NT2/D1 (cell line): ENCODE measurements at regions not wholly inside any gene's neighbourhood (a gene's known extent, or its start where the extent isn't known, plus 50 kb on each side); places are given as distances from the start of the nearest gene placed in this dataset.
"Not testable (repeated sequence)": the region's sequence is repeated elsewhere in the genome, so short reads cannot be mapped to it uniquely, and the experiment has no call there.

Experiments
- DNase-seq: peaks from one replicate; pipeline ENCODE4 v3.0.0-alpha.2; 2011; ENCODE audit warnings: low read depth, low spot score
- H3K27me3 ChIP-seq: 2 replicates; pipeline ENCODE4 v1.6.0; 2011; ENCODE audit warnings: mild to moderate bottlenecking; ENCODE audit not compliant: insufficient read length, insufficient read depth
- H3K36me3 ChIP-seq: 2 replicates; pipeline ENCODE4 v1.6.1; 2011; ENCODE audit warnings: mild to moderate bottlenecking, low read length, mixed read lengths; ENCODE audit not compliant: insufficient read depth, insufficient read length
- H3K4me1 ChIP-seq: 2 replicates; pipeline ENCODE4 v1.5.1; 2011; ENCODE audit not compliant: insufficient read depth, insufficient read length
- H3K4me3 ChIP-seq: 2 replicates; pipeline ENCODE4 v1.5.1; 2011; ENCODE audit warnings: low read depth; ENCODE audit not compliant: insufficient read length
- H3K9ac ChIP-seq: 2 replicates; pipeline ENCODE4 v1.6.0; 2011; ENCODE audit warnings: low read depth; ENCODE audit not compliant: insufficient read length
- H3K9me3 ChIP-seq: 2 replicates; pipeline ENCODE4 v1.5.1; 2011; ENCODE audit warnings: mild to moderate bottlenecking, low read length; ENCODE audit not compliant: insufficient read depth

DNA sequence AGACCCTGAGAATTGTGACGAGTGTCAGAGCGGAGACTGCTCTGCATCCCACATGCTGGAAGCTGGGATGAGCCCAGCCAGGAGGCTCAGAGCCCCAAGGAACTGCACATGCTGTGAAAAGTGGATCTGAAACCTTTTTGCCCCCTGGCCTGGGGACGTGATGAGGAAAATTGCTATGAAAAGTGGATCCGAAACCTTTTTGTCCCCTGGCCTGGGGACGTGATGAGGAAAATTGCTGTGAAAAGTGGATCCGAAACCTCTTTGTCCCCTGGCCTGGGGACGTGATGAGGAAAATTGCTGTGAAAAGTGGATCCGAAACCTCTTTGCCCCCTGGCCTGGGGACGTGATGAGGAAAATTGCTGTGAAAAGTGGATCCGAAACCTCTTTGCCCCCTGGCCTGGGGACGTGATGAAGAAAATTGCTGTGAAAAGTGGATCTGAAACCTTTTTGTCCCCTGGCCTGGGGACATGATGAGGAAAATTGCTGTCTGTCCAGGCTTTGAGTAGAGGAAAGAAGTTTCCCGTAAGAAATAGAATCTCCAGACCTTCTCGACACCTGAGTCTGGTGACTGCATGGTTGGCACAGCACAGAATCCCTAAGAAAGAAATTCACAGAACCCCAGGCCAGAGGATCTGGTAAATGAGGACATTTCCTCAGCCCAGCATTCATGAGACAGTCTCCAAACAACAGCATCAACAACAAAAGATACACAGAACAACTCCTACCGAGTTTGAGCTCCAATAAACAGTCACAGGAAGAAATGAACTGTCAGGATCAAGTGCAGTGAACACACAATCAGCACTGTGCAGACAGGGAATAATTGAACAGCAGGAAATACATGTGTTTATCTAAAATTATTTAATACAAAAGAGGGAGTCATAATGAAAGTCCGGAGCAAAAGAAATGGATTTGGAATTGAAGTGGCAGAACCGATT lies 188.8 kb downstream of the LAT start:
- H3K36me3 ChIP-seq, H3K27me3 ChIP-seq, DNase-seq: not testable (repeated sequence)

DNA sequence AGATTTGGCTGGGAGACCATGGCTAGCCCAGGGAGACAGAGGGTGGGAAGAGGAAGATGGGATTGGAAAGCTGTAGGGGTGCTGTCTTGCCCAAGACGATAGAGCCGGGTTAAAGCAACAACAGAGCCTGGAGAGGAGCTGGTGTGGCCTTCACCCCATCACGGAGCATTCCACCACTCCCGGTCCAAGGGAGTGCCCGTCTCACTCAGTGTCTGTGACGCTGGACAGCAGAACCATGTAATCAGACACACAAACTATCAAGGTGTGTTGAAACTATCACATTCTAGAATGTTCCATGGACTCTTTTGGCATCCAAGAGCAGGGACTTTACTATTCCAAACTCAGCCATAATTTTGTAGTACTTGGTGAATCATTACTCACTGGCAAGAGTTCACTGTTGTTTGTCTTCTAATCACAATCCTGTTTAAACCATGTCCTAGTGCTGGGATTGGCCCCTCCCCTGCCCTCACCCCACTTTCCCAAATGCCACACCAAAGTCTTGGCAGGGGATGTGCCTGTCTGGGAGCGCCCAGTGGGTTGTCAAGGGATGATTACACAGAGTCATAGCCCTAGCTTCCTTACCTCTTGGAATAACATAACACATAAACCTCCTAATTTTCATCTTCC lies 187.4 kb downstream of the LAT start:
- not testable (repeated sequence) for DNase-seq, H3K27me3 ChIP-seq, H3K4me3 ChIP-seq

More for the DNA sequence above, 188.8 kb downstream of the LAT start:
- not testable (repeated sequence) for H3K4me3 ChIP-seq, H3K4me1 ChIP-seq, H3K9ac ChIP-seq
- peaks cover 18% of the 10 kb centered on the region for H3K9me3 ChIP-seq

DNA sequence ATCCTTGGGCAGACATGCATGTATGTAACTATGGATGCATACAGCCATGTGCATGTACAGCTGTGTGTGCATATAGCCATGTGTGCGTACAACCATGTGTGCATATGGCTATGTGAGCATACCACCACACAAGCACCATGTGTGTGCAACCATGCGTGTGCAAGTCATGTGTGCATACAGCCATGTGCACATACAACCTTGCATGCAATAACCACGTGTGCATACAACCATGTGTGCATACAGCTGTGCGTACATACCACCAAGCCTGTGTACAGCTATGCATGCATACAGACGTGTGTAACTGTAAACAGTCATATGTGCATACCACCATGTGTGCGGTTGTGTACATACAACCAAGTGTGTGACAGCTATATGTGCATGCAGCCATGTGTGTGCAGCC lies 186.4 kb downstream of the LAT start:
- H3K36me3 ChIP-seq, H3K27me3 ChIP-seq, H3K4me1 ChIP-seq, H3K4me3 ChIP-seq, DNase-seq, H3K9ac ChIP-seq: not testable (repeated sequence)
- H3K9me3 ChIP-seq: peaks cover 18% of the 10 kb centered on the region

More for the DNA sequence above, 187.4 kb downstream of the LAT start:
- H3K36me3 ChIP-seq, H3K9ac ChIP-seq, H3K4me1 ChIP-seq: not testable (repeated sequence)
- H3K9me3 ChIP-seq: peaks cover 18% of the 10 kb centered on the region

DNA sequence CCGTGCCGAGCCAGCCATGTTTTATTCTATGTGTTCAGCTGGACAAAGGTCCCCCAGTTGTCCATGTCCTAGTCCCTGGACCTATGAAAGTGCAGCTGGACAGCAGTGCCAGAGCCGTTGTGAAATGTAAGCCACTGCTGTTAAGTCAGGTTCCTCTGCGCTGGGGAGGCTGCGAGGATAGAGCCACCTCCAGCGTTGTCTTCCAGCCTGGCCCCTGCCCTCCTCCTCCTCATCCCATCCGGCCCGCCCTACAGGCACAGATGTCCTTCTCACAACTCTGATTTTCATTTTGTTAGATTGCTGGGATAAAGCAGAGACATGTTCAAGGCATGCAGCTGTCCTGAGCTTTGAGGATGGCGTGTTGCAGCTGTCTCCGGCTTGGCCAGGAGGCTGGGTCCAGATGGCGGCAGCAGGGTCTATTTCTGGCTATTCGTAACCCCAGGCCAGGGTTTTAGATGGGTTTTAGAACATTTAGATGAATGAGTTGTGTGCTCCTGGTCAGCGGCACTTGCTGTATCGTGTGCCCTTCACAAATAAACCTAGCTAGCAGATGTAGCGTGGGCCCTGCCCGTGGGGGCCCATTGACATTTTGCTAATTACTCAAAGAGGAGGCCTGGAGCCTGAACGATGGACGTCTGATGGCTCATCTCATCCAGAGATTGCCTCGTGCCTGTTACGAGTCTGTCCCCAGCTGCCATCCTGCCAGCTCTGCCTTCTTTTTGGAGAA lies 185.7 kb downstream of the LAT start:
- not testable (repeated sequence) for H3K4me1 ChIP-seq, H3K27me3 ChIP-seq, H3K4me3 ChIP-seq, H3K9ac ChIP-seq, H3K36me3 ChIP-seq, DNase-seq
- H3K9me3 ChIP-seq: peaks cover 18% of the 10 kb centered on the region

DNA sequence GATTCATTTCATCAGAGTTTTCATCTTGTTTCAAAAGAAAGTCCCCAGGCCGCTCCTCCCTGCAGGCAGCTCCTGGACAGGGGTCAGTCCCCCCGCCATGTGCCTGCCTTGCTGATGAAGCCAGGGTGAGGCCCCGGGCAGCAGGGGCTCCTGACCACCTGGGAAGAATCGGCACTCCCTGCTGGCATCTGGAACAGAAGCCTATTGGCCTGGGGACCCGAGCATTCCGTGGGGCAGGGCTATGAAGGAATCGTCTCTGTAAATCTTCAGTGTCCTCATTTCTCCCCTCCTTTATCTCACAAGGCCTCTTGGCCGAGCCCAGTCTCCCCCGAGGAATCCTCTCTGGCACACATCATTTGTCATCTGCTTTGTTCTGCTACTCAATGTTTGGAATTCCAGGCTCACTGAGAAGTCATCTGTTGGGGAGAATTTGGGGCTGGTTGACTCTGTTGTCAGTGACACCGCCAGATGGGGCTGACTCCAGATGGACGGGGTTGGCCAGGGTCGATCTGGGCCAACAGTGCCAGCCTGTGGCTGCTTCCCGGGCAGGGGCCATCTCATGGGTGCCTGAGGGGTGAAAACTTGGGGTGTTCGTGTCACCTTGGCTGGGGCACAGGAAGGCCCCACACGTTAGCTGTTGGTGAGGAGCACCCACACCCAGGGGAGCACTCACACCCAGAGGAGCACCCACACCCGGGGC lies 184.6 kb downstream of the LAT start:
- not testable (repeated sequence) for H3K9ac ChIP-seq, H3K4me3 ChIP-seq, H3K36me3 ChIP-seq, H3K27me3 ChIP-seq, DNase-seq, H3K4me1 ChIP-seq
- peaks cover 18% of the 10 kb centered on the region for H3K9me3 ChIP-seq

DNA sequence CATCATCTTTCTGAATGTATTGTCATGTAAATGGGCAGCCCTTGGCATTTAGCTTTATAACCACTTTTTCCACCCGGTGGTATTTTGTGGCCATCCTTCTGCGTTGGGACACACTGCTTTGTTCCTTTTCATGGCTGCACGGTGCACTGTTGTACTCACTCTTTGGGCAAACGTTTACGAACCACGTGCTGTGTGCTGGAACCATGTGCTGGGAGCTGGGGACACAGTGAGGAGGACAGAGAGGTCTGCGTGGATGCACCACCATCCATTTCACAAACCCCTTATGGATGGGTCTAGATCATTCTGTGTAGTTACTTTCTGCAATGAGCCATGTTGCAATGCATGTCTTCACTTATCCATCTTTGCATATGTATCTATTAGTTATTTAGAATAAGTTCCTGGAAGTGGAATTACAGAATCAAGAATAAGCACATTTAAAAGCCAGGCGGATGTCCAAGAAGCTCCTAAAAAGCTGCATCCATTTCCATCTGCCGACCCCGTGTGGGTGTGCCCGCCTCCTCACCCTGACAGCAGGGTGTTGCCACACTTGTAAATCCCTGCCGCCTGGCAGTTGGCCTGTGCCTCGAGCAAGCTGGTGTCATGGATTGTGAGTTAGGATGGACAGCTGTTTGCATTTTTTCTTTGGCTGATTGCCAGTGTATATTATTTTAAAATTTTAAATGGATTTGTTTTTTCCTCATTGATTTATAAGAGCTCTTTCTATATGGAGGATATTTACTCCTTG lies 183.8 kb downstream of the LAT start:
- H3K4me1 ChIP-seq, H3K9ac ChIP-seq, H3K27me3 ChIP-seq, H3K4me3 ChIP-seq, H3K36me3 ChIP-seq, DNase-seq: not testable (repeated sequence)
- H3K9me3 ChIP-seq: peaks cover 18% of the 10 kb centered on the region

DNA sequence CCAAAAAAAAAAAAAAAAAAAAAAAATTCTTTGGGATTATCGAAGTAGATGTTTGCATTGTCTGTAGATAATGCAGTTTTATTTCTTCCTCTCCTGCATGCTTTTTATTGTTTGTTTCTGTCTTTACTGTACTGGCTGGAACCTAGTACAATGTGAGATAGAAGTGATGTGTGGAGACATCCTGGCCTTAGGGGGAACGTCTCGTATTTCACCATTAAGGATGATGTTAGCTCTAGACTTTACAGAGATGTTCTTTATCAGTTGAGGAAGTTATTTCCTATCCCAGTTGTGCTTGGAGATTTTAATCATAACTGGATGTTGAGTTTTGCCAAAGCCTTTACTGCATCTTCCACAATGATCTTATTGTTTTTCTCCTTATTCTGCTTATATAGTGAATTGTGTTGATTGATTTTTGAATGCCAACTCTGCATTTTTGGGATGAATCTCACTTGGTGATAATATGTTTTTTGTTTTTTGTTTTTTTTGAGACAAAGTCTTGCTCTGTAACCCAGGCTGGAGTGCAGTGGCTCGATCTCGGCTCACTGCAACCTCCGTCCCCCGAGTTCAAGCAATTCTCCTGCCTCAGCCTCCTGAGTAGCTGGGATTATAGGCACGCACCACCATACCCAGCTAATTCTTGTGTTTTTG lies 179.7 kb downstream of the LAT start:
- DNase-seq, H3K4me1 ChIP-seq, H3K9me3 ChIP-seq: not testable (repeated sequence)

DNA sequence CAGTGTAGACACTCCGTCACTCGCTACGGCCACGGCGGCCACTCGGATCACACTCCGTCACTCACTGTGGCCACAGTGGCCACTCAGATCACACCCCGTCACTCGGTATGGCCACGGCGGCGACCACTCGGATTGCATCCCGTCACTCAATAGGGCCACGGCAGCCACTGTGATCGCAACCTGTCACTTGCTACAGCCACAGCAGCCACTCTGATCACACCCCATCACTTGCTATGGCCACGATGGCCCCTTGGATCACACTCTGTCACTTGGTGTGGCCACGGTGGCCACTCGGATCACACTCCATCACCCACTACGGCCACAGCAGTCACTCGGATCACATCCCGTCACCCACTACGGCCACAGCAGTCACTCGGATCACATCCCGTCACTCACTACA lies 175.3 kb downstream of the LAT start:
- not testable (repeated sequence) for H3K9me3 ChIP-seq, H3K9ac ChIP-seq, H3K27me3 ChIP-seq, H3K4me3 ChIP-seq, H3K36me3 ChIP-seq, DNase-seq
- H3K4me1 ChIP-seq: peaks cover 17% of the 10 kb centered on the region

More for the DNA sequence above, 179.7 kb downstream of the LAT start:
- not testable (repeated sequence) for H3K9ac ChIP-seq, H3K27me3 ChIP-seq, H3K4me3 ChIP-seq, H3K36me3 ChIP-seq

DNA sequence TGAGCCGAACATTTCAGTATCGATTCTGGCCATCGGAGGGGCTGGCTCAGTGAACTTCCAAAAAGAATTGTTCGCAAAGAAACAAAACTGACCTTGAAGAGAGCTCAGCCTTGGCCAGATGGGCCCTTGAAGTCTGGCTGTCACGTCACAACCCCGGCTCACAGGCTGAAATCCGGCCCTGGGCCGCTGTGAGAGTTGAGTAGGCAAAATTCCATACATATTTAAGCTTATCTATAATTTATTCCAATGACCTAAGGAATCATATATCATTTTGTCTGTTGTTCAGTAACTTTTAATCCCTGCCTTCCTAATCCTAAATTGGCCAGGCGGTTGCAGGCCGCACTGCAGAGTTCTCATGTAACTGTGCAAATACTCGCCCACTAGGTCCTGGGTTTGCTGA lies 174.8 kb downstream of the LAT start:
- H3K4me1 ChIP-seq: peaks cover 17% of the 10 kb centered on the region
- not testable (repeated sequence) for H3K36me3 ChIP-seq, H3K27me3 ChIP-seq, H3K9me3 ChIP-seq, H3K9ac ChIP-seq, DNase-seq, H3K4me3 ChIP-seq
